K562 (cell line): ENCODE measurements at regions not wholly inside any gene's neighbourhood (a gene's known extent, or its start where the extent isn't known, plus 50 kb on each side); places are given as distances from the start of the nearest gene placed in this dataset.

ENCODE experiments used
- ATAC-seq: fragments of 200-7000 bp; cut with Tn5 transposase; 3 replicates; pipeline ENCODE4 v1.9.1; 2020; ENCODE audit warnings: moderate library complexity
- BruUV-seq: library from RNA; stranded (reverse); fragments of 400-500 nt; replicated peaks from 2 replicates; lab custom pipeline; 2021; lab: Mats Ljungman, UMichigan
- CTCF ChIA-PET: fragments of 300-600 bp; formaldehyde crosslinking; extraction: SDS; loops from one replicate; lab custom pipeline; 2021; ENCODE audit warnings: low intra/inter-chr PET ratio; lab: Yijun Ruan, JAX
- POLR2A ChIA-PET: fragments of 300-600, 350-650 bp; sonication (Branson Sonifier 250); formaldehyde crosslinking; extraction: SDS; loops from one replicate; lab custom pipeline; 2021; ENCODE audit warnings: antibody characterized with exemption, inconsistent platforms; lab: Yijun Ruan, JAX
- DNase-seq, 4 experiments: peaks; one replicate each; pipeline versions ENCODE4 v3.0.0 to v3.0.0-alpha.2; 2011 to 2018; ENCODE audit warnings: low spot score in 3 of 4, mixed read lengths in 3 of 4; ENCODE audit errors: extremely low read depth in 1 of 4
- FAIRE-seq: peaks from 2 replicates; lab custom pipeline; 2011; peaks lifted over from hg19 to GRCh38; lab: Jason Lieb, UNC
- H2AFZ ChIP-seq: 2 replicates; pipeline ENCODE4 v1.6.0; 2011; ENCODE audit warnings: low read depth, low read length, control low read depth, inconsistent platforms
- H3K27ac ChIP-seq: fragments of 200-600 bp; 3 replicates; pipeline ENCODE4 v1.8.0; 2011; ENCODE audit warnings: low read depth, mild to moderate bottlenecking, control low read depth, inconsistent platforms, low read length, moderate library complexity, mixed read lengths; ENCODE audit errors: extremely low read depth
- H3K27me3 ChIP-seq, 2 experiments: fragments of 300-600 bp in 1 of 2; 2 replicates in 1 of 2; 3 replicates in 1 of 2; pipeline versions ENCODE4 v1.6.0 to v1.8.0; 2011; ENCODE audit warnings: inconsistent platforms in 2 of 2, low read length in 2 of 2, mild to moderate bottlenecking in 1 of 2, mixed read lengths in 1 of 2, moderate library complexity in 1 of 2; ENCODE audit not compliant: control insufficient read depth in 2 of 2, insufficient read depth in 2 of 2
- H3K36me3 ChIP-seq: fragments of 300-600 bp; 3 replicates; pipeline ENCODE4 v1.8.0; 2011; ENCODE audit warnings: mild to moderate bottlenecking, low read length, inconsistent platforms; ENCODE audit not compliant: control insufficient read depth, insufficient read depth
- H3K4me1 ChIP-seq, 2 experiments: fragments of 200-600 bp in 1 of 2; replicated peaks in 1 of 2; 2 replicates in 1 of 2; 3 replicates in 1 of 2; pipeline versions ENCODE4 v1.5.1 to v1.8.0; 2011; ENCODE audit warnings: inconsistent platforms in 2 of 2, low read length in 2 of 2, mild to moderate bottlenecking in 1 of 2, mixed read lengths in 1 of 2, moderate library complexity in 1 of 2; ENCODE audit not compliant: control insufficient read depth in 2 of 2, insufficient read depth in 2 of 2
- H3K4me2 ChIP-seq: 2 replicates; pipeline ENCODE4 v1.6.1; 2011; ENCODE audit warnings: low read length, control low read depth, inconsistent platforms, mixed read lengths; ENCODE audit not compliant: insufficient read depth
- H3K4me3 ChIP-seq: fragments of 200-600 bp; sonication (generic), shearing (Covaris generic); 2 replicates; pipeline ENCODE4 v1.5.1; 2016; ENCODE audit warnings: control low read depth, inconsistent platforms
- H3K79me2 ChIP-seq: fragments of 200-600 bp; 3 replicates; pipeline ENCODE4 v1.8.0; 2011; ENCODE audit warnings: low read length, inconsistent platforms; ENCODE audit not compliant: control insufficient read depth, insufficient read depth
- H3K9ac ChIP-seq, 2 experiments: 2 replicates each; pipeline versions ENCODE4 v1.6.0 to v1.6.1; 2011; ENCODE audit warnings: low read depth in 2 of 2, low read length in 2 of 2, control low read depth in 1 of 2, inconsistent platforms in 1 of 2, mild to moderate bottlenecking in 1 of 2, mixed read lengths in 1 of 2; ENCODE audit not compliant: insufficient read depth in 1 of 2
- H3K9me1 ChIP-seq: one replicate; pipeline ENCODE4 v1.6.0; 2011; ENCODE audit warnings: inconsistent platforms, mild to moderate bottlenecking, low read length, moderate library complexity; ENCODE audit not compliant: control insufficient read depth, insufficient read depth
- H3K9me3 ChIP-seq: replicated peaks from 2 replicates; pipeline ENCODE4 v1.5.1; 2011; ENCODE audit warnings: low read depth, low read length, inconsistent platforms; ENCODE audit not compliant: control insufficient read depth, insufficient read depth
- H4K20me1 ChIP-seq: replicated peaks from 2 replicates; pipeline ENCODE4 v1.6.1; 2011; ENCODE audit warnings: low read length, inconsistent platforms, mixed read lengths; ENCODE audit not compliant: control insufficient read depth, insufficient read depth
- BCOR ChIP-seq: fragments of 450-650 bp; IDR thresholded peaks from 2 replicates; pipeline ENCODE4 v1.6.1; 2016
- CCNT2 ChIP-seq: IDR thresholded peaks from 2 replicates; pipeline ENCODE4 v1.6.1; 2011; ENCODE audit warnings: borderline replicate concordance, low read depth, mild to moderate bottlenecking, moderate library complexity, mixed read lengths, low read length; ENCODE audit not compliant: insufficient read length; ENCODE audit errors: extremely low read depth
- COPS2 ChIP-seq: fragments of 450-650 bp; conservative IDR thresholded peaks from 2 replicates; pipeline ENCODE4 v1.6.1; 2016; ENCODE audit warnings: mild to moderate bottlenecking, moderate library complexity
- GTF2E2 ChIP-seq: fragments of 200-800 bp; sonication (Bioruptor generic); IDR thresholded peaks from 2 replicates; pipeline ENCODE4 v1.6.1; 2016; ENCODE audit warnings: missing genetic modification characterization, missing compliant biosample characterization
- HDAC8 ChIP-seq: fragments of 450-650 bp; IDR thresholded peaks from 2 replicates; pipeline ENCODE4 v1.6.1; 2016; ENCODE audit warnings: mild to moderate bottlenecking, missing genetic modification characterization, moderate library complexity, missing compliant biosample characterization
- HNRNPH1 ChIP-seq: fragments of 200-400 bp; formaldehyde crosslinking; optimal IDR thresholded peaks from 2 replicates; pipeline ENCODE3; 2017; ENCODE audit warnings: low read depth, mild to moderate bottlenecking, low read length, moderate library complexity
- ILF3 ChIP-seq: fragments of 450-650 bp; IDR thresholded peaks from 2 replicates; pipeline ENCODE4 v1.6.1; 2018; ENCODE audit warnings: antibody characterized with exemption, mild to moderate bottlenecking, moderate library complexity, borderline replicate concordance
- JUNB ChIP-seq: fragments of 450-650 bp; formaldehyde crosslinking; conservative IDR thresholded peaks from 2 replicates; pipeline ENCODE4 v1.4.0; 2020; ENCODE audit warnings: mild to moderate bottlenecking
- MTA3 ChIP-seq: fragments of 450-650 bp; formaldehyde crosslinking; IDR thresholded peaks from 2 replicates; pipeline ENCODE4 v1.6.1; 2017; ENCODE audit warnings: mild to moderate bottlenecking, borderline replicate concordance
- MTF1 ChIP-seq: fragments of 250-450 bp; sonication (Bioruptor Pico); IDR thresholded peaks from 2 replicates; pipeline ENCODE4 v1.9.0; 2021; ENCODE audit warnings: moderate library complexity, mild to moderate bottlenecking, inconsistent platforms, borderline replicate concordance
- NCOA2 ChIP-seq, 2 experiments: fragments of 450-650 bp; IDR thresholded peaks; 2 replicates each; pipeline ENCODE4 v1.6.1; 2018; ENCODE audit warnings: mild to moderate bottlenecking in 2 of 2, moderate library complexity in 1 of 2; ENCODE audit not compliant: partially characterized antibody in 2 of 2
- PHB ChIP-seq: fragments of 250-450 bp; sonication (Bioruptor Pico); IDR thresholded peaks from 2 replicates; pipeline ENCODE4 v1.5.0; 2021
- SMAD1 ChIP-seq: fragments of 150-350 bp; IDR thresholded peaks from 2 replicates; pipeline ENCODE4 v1.6.1; 2014; ENCODE audit warnings: low read length, low read depth; ENCODE audit not compliant: partially characterized antibody
- ZBTB7A ChIP-seq: IDR thresholded peaks from 2 replicates; pipeline ENCODE4 v1.6.1; 2011; ENCODE audit warnings: low read depth, mild to moderate bottlenecking, low read length, moderate library complexity, borderline replicate concordance; ENCODE audit not compliant: control insufficient read depth
- ZEB2 ChIP-seq: fragments of 450-650 bp; IDR thresholded peaks from 2 replicates; pipeline ENCODE4 v1.6.1; 2016
- ZNF583 ChIP-seq: fragments of 250-450 bp; sonication (Bioruptor Pico); IDR thresholded peaks from 2 replicates; pipeline ENCODE4 v1.4.0; 2020
- ZNF586 ChIP-seq: fragments of 450-650 bp; formaldehyde crosslinking; conservative IDR thresholded peaks from 2 replicates; pipeline ENCODE4 v1.4.0; 2020; ENCODE audit warnings: mild to moderate bottlenecking, moderate library complexity
- WGBS: fragments of 100-300 bp; shearing (Covaris generic); methylation state at CpG from one replicate; pipeline ENCODE4 v1.1.6; 2016; ENCODE audit warnings: low coverage, mixed read lengths; ENCODE audit not compliant: insufficient coverage; ENCODE audit errors: missing lambda C conversion rate; 5-methylcytosine and 5-hydroxymethylcytosine counted together
- in situ Hi-C: fragments of 300-500 bp; cut with MboI; formaldehyde crosslinking; loops from 4 replicates; pipeline ENCODE4 v1.15.0; 2018; ENCODE audit warnings: inconsistent platforms, mixed read lengths
- intact Hi-C: fragments of 100-400 bp; cut with micrococcal nuclease; formaldehyde crosslinking; loops from 2 replicates; pipeline ENCODE4 v1.14.2; 2022
- TF ChIP-seq, protein P1 (sequence below): fragments of 150-350 bp; conservative IDR thresholded peaks from 2 replicates; pipeline ENCODE4 v1.6.1; 2014; ENCODE audit warnings: low read length
- TF ChIP-seq, protein P2 (sequence below): sonication (generic); formaldehyde crosslinking; IDR thresholded peaks from 2 replicates; pipeline ENCODE4 v1.8.1; 2023; ENCODE audit warnings: mild to moderate bottlenecking, missing genetic modification reagents, moderate library complexity
- TF ChIP-seq, protein P3 (sequence below), 2 experiments: fragments of 450-650 bp in 1 of 2; sonication (generic) in 1 of 2; formaldehyde crosslinking; conservative IDR thresholded peaks; 2 replicates each; pipeline versions ENCODE4 v1.4.0 to v1.8.1; 2020 to 2022; ENCODE audit warnings: mild to moderate bottlenecking in 1 of 2, missing genetic modification reagents in 1 of 2

DNA sequence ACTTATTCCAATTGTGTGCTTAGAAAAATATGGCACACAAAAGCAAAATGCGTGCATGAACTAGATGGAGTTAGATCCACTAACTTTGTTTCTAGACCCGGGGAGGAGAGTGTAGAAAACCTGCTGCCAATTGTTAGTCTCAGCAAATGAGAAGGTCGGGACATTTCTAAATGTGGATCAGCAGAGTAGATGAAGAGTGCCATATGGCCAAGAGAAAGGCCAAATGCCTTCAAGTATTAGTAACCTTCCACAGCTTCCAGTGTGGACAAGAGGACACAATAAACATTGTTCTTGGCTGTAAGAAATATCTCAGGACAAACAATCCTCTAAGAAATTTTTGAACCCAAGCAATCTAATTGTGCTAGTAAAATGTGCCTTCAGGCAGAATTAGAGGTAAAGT, 690.3 kb downstream of the REEP3 start (continued):
- TF ChIP-seq, protein P1, sequence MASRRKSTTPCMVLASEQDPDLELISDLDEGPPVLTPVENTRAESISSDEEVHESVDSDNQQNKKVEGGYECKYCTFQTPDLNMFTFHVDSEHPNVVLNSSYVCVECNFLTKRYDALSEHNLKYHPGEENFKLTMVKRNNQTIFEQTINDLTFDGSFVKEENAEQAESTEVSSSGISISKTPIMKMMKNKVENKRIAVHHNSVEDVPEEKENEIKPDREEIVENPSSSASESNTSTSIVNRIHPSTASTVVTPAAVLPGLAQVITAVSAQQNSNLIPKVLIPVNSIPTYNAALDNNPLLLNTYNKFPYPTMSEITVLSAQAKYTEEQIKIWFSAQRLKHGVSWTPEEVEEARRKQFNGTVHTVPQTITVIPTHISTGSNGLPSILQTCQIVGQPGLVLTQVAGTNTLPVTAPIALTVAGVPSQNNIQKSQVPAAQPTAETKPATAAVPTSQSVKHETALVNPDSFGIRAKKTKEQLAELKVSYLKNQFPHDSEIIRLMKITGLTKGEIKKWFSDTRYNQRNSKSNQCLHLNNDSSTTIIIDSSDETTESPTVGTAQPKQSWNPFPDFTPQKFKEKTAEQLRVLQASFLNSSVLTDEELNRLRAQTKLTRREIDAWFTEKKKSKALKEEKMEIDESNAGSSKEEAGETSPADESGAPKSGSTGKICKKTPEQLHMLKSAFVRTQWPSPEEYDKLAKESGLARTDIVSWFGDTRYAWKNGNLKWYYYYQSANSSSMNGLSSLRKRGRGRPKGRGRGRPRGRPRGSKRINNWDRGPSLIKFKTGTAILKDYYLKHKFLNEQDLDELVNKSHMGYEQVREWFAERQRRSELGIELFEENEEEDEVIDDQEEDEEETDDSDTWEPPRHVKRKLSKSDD, result no peak
- TF ChIP-seq, protein P2, sequence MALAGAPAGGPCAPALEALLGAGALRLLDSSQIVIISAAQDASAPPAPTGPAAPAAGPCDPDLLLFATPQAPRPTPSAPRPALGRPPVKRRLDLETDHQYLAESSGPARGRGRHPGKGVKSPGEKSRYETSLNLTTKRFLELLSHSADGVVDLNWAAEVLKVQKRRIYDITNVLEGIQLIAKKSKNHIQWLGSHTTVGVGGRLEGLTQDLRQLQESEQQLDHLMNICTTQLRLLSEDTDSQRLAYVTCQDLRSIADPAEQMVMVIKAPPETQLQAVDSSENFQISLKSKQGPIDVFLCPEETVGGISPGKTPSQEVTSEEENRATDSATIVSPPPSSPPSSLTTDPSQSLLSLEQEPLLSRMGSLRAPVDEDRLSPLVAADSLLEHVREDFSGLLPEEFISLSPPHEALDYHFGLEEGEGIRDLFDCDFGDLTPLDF, result no peak
- TF ChIP-seq BCOR (no peak), COPS2 (no peak), SMAD1 (no peak)
- TF ChIP-seq, all 486 proteins: peak for 0

DNA sequence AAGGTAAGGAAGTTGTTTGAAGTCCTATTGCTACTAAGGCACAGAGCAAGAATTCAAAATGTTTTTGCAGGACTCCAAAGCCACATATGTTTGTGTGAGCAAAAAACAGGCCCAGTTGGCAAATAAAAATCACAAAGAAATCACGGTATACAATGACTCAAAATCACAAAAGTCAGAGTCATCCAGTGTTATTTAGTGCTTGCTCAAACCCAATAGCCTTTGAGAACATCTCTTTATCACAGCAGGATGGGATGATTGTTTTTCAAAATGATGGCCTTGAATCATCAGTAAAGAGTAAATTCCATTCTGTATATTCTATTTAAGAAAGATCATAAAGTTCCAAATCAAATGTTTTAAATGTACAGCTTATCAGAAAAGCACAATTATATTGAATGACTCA, 693.9 kb downstream of the REEP3 start:
- H3K27me3 ChIP-seq, result no peaks in the 10 kb centered on the region
- H3K4me3 ChIP-seq, result no peak overlapping the region
- no TSS peak for BruUV-seq
- no peak overlapping the region for H3K4me2 ChIP-seq
- in situ Hi-C loops (no loop called here), intact Hi-C loops (no loop called here)
- no peaks in the 10 kb centered on the region for H3K79me2 ChIP-seq
- ATAC-seq (no peak), DNase-seq (no peak), FAIRE-seq (no peak)
- ChIA-PET CTCF (no interaction called here), POLR2A (no interaction called here)
- no peaks in the 10 kb centered on the region for H3K9me1 ChIP-seq
- no peaks in the 10 kb centered on the region for H3K36me3 ChIP-seq
- no peaks in the 10 kb centered on the region for H3K4me1 ChIP-seq
- H3K9me3 ChIP-seq, result no peaks in the 10 kb centered on the region
- no peak overlapping the region for H2AFZ ChIP-seq
- 0% methylated on average over 1 of the region's 1 CpG for WGBS
- no peak overlapping the region for H3K27ac ChIP-seq
- no peak overlapping the region for H3K9ac ChIP-seq
- H4K20me1 ChIP-seq, result no peaks in the 10 kb centered on the region
- TF ChIP-seq HNRNPH1, result no peak
- no peak for TF ChIP-seq ZNF583 (CRISPR knock-in tag)
- no peak for TF ChIP-seq CCNT2
- TF ChIP-seq ZNF586, result no peak
- TF ChIP-seq HDAC8, result no peak
- TF ChIP-seq ILF3, result no peak
- no peak for TF ChIP-seq ZEB2
- TF ChIP-seq NCOA2 (IDR thresholded peaks at IDR 0.05; ENCODE audit: partially characterized antibody in 2 of 2), result no peak
- TF ChIP-seq JUNB, result no peak
- TF ChIP-seq MTF1 (CRISPR knock-in tag), result no peak
- no peak for TF ChIP-seq MTA3
- TF ChIP-seq, protein P3, sequence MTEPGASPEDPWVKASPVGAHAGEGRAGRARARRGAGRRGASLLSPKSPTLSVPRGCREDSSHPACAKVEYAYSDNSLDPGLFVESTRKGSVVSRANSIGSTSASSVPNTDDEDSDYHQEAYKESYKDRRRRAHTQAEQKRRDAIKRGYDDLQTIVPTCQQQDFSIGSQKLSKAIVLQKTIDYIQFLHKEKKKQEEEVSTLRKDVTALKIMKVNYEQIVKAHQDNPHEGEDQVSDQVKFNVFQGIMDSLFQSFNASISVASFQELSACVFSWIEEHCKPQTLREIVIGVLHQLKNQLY (CRISPR knock-in tag; conservative IDR thresholded peaks at IDR 0.05), result no peak
- TF ChIP-seq ZBTB7A, result no peak
- no peak for TF ChIP-seq PHB (CRISPR knock-in tag)
- no peak for TF ChIP-seq GTF2E2 (tag)
